GM12874 (cell line): ENCODE measurements at regions not wholly inside any gene's neighbourhood (a gene's known extent, or its start where the extent isn't known, plus 50 kb on each side); places are given as distances from the start of the nearest gene placed in this dataset.

Experiments used
- TF ChIP-seq, protein P1 (sequence below): IDR thresholded peaks from 2 replicates; pipeline ENCODE4 v1.5.1; 2011; ENCODE audit warnings: low read depth, mild to moderate bottlenecking, control low read depth, low read length, moderate library complexity; ENCODE audit not compliant: insufficient read depth

DNA sequence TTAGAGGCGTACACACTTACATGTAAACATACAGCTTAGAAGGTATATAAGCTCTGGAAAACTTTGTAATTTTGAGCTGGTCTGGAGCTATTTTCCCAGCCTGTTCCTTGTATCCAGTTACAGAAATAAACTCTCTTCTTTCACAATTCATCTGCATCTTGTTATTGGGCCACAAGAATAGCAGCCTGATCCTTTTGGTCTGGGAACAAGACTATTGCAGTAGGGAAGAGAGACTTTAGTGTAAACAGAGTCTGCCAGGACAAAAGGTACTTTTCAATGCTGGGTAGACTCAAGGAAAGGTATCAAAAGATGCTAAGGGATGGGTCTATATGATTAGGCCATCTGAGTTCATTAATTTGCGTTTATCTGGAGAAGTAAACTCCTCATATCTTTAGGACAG, 728.3 kb downstream of the TYW1 start:
- TF ChIP-seq, protein P1, sequence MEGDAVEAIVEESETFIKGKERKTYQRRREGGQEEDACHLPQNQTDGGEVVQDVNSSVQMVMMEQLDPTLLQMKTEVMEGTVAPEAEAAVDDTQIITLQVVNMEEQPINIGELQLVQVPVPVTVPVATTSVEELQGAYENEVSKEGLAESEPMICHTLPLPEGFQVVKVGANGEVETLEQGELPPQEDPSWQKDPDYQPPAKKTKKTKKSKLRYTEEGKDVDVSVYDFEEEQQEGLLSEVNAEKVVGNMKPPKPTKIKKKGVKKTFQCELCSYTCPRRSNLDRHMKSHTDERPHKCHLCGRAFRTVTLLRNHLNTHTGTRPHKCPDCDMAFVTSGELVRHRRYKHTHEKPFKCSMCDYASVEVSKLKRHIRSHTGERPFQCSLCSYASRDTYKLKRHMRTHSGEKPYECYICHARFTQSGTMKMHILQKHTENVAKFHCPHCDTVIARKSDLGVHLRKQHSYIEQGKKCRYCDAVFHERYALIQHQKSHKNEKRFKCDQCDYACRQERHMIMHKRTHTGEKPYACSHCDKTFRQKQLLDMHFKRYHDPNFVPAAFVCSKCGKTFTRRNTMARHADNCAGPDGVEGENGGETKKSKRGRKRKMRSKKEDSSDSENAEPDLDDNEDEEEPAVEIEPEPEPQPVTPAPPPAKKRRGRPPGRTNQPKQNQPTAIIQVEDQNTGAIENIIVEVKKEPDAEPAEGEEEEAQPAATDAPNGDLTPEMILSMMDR: no peak

DNA sequence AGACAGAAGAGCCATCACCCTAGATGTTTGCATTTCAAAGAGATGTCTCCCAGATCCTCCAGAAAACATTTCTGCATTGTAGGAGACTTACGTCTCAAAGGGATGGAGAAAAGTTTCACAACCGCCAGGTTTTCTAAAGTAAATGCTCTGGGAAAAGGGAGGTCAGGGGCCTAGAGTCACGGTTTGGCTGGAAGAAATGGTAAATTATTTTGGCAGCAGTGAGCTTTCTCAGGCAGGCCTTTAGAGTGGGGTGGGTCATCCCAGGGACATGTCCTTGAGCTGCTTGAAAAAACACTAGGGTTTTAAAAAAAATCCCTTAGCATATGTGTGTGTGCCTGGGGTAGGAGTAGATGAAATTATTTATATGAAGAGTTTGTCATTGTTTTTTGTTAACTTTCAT, 728.8 kb downstream of the TYW1 start:
- TF ChIP-seq, protein P1: no peak

DNA sequence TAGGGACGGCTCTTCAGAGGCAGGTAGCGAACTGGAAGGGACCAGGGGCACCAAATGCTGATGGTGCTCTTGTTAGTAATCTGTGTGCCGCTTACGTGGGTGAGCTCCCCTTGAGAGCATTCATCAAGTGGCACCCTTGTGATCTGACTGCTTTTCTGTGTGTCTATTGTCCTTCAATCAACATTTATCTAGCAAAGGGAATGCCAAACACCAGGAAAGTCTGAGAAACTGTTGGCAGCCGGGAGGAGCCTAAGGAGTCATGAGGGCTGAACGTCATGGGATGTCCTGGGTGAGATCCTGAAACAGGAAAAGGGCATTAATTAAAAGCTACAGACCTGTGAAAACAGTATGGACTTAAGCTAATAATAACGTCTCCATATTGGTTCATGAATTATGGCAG, 733.1 kb downstream of the TYW1 start:
- TF ChIP-seq, protein P1: no peak

DNA sequence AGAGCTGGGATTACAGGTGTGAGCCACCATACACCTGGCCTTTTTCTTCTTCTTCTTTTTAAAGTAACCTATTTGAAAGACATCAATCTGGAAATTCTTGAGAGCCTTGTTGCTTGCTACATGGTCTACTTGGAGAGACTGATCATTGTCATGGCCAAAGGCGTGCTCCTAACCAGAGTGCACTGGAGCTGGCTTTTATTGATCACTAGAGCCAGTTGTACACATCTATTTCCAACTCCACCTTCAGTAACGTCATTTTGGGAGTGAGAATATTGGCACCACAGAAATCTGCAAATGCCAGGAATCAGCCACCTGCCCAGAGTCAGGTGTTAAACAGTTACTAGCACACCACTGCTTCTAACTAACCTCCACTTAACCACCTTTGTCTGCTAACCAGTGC, 735.1 kb downstream of the TYW1 start:
- TF ChIP-seq, protein P1: no peak

DNA sequence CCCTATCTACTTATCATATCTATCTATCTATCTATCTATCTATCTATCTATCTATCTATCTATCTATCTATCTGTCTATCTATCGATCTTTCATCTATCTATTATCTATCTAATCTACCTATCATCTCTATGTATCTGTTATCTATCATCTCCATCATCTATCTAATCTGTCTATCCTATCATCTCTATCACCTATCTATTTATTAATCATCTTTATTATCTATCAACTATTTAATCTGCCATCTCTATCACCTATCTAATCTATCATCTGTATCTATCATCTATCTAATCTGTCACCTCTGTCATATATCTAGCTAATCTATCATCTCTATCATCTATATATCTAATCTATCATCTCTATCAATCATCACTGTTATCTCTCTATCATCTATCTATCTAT, 736.3 kb downstream of the TYW1 start:
- TF ChIP-seq, protein P1: no peak

DNA sequence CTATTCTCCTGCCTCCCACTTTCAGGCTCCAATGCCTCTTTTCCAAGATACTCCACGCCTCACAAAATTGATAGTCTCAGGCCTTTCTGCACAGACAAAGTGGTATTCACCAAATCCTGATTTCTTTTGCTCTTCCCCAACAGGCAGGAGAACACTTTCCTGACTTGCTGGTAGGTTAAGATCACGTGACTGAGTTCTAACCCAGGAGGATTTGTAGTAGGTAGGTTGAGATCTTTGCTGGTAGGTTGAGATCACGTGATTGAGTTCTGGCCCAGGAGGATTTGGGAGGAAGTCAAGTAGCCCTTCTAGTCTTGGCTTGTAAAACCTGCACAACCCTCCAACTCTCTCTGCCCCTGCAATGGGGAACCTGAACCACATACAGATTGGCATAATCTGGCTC, 741.5 kb downstream of the TYW1 start:
- TF ChIP-seq, protein P1: no peak

DNA sequence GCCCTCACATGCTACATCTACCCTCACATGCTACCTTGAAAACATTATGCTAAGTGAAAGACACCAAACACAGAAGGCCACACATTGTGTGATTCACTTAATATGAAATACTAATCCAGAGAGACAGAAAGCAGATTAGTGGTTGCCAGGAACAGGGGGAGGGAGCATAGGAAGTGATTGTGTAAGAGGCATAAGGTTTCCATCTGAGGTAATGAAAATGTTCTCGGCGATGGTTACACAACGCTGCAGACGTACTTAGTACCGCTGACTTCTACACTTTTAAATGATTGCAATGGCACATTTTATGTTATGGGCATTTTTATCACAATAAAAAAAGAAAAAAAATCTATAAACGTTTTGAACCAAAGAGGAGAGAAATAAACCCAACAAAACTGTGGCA, 742.3 kb downstream of the TYW1 start:
- TF ChIP-seq, protein P1: no peak

DNA sequence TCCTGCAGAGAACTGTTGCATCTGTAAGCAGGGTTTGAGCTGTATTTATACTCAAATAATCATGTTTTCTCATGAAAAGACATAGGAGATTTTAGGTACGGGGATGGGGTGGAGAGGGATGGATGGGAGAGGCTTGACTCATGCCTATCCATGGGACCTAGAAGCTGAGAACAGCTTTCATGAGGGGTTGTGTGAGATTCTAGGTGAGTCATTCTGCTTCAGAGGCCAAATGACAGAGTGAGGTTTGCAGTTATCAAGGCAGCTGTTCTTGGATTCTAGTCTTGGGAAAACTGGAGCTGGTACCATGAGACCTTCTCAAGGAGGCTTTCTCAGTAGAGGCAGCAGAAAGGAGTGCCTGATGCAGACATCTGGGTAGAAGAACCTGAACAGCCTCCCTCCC, 746.9 kb downstream of the TYW1 start:
- TF ChIP-seq, protein P1: no peak
